HG02571 (cell line): ENCODE measurements at regions not wholly inside any gene's neighbourhood (a gene's known extent, or its start where the extent isn't known, plus 50 kb on each side); places are given as distances from the start of the nearest gene placed in this dataset.

Experiments used
- ATAC-seq: cut with Tn5 transposase; IDR thresholded peaks from one replicate; pipeline ENCODE4 v1.9.1; 2021; ENCODE audit warnings: mild to moderate bottlenecking, moderate library complexity; ENCODE audit not compliant: unreplicated experiment

DNA sequence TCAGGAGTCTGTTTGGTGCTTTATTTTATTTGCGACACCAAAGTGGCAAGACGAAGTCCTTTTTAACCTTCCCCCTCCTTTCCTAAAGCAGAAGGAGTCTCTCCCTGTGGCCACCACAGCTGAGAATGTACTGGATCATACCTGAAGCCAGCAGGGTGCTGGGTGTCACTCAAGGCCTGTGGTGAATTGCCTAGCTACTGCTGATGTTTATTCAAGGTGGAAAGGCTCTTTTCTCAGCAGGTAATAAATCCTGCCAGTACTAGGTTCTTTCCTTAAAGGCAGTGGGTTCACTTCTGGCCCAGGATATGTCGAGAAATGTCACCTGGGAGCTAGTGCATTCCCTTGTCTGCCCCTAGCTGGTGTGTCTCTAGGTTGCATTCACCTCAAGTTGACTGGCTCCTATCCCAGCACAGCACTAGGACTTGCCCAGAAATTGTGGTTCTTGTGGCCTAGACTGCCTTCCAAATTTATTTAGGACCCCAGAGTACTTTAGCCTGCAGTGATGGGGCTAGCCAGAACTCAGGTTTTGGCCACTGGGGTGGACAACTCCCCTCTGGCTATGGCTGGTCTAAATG is 60.8 kb upstream of the FAM3C start:
- no peak for ATAC-seq

DNA sequence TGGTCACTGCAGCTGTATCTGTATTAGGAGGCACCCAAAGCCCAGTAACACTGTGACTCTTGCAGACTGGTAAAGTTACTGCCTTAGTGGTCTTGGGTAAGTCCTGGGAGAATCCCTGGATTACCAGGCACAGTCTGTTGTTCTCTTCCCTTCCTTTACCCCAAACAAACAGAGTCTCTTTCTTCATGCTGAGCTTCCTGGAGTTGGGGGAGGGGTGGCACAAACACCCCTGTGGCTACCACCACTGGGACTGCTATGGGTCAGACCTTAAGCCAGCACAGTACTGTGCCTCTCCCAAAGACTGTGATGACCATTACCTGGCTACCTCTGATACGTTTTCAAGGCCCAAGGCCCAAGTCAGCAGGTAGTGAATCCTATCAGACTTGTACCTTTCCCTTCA is 59.9 kb upstream of the FAM3C start:
- no peak for ATAC-seq

DNA sequence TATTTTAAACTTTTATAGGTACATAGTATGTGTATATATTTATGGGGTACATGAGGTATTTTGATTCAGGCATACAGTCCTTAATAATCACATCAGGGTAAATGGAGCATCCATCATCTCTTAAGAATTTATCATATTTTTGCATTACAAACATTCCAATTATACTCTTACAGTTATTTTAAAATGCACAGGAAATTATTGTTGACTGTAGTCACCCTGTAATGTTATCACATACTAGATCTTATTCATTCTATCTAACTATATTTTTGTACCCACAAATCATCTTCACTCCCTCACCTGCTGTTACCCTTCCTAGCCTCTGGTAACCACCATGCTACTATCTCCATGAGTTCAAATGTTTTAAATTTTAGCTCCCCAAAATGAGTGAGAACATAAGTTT is 56.3 kb upstream of the FAM3C start:
- no peak for ATAC-seq

DNA sequence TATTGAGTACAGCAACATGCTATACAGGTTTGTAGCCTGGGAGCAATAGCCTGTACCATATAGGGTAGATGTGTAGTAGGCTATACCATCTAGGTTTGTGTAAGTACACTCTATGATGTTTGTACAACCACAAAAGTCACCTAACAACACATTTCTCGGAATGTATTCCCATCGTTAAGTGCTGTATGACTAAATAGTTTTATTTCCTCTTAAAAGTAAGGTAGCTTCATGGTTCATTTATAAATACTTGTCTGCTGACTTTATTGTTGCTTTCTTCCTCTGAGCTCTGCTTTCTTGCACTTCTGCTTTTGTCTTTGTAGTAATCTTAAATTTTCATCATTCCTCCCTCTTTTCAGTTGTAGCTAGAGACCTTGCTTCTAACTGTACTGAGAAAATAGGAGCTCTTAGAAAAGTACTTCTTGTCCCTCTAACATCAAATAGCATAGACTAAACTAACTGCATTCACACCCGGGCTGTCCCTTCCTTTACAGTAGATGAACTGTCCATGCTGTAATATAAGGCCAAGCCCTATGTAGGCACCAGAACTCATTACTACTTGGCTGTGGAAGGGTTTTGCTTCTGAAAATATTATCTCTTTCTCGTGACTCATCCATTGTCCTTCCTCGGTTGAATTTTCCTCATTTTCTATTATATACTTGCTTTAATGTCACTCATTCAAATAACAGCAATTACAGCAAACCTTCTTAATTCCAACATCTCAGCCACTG is 55.4 kb upstream of the FAM3C start:
- ATAC-seq, result no peak

DNA sequence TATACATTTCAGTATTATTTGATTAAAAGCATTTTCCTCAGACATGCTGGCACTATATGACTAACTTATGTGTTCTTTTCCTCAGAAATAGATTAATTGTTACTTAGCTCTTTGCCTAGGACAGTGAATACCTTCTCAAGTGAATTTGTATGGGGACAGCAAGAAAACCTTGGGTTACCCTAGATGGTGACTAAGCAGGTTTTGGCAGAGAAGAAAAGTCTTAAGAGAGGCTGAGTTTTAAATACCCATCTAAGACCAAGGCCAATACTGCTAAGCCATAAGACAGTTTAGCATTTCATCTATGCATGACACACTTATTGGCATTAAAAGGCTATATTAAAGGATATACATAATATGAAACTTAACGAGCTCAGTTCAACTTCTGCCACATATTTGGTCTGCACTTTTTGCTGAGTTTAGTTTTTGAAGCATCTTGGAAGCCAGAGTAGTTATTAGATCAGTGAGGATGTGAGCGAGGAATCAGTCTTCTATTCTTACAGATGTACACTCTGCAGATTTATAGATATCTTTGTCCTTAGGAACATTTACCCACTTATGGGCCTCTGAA is 54.6 kb upstream of the FAM3C start:
- no peak for ATAC-seq

DNA sequence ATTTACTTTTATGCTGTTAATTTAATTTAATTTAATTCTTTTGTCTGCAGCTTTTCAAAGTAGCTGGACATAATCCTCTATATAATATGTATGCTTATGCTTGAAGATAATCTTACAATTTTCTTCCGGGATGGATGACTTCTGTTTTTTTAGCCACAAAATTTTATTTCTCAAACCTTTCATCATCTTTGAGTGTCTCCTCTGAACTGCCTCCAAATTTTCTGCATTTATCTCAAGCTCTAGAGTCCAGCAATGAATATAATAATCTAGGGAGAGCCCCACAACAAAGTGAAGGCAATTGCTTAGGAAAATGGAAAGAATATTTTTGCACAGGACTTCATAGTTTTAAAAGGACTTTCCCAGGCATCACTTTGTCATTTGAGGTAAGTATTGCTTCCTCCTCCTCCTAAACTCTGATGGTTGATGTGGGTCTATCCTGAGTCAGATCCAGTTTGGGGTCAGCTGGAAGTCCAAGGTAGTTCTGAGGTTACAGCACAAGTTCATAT is 53.7 kb upstream of the FAM3C start:
- no peak for ATAC-seq

DNA sequence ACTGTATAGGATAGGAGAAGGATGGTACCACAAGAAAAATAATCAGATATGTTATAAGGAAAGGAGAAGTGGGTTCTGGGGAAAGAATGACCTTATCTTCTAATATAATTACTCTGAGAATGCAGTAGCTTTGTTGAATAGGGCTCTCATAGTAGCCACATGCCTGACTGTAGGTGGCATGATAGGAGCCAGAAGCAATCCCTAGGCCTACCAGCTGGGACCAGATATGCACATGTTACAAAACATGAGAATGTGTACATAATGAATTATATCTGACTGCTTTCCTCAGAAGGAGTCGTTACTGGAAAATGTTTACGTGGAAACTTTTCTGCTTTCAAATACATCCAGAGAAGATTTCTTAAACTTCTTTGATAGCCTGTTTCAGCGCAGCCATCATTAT is 53.2 kb upstream of the FAM3C start:
- ATAC-seq, result no peak

DNA sequence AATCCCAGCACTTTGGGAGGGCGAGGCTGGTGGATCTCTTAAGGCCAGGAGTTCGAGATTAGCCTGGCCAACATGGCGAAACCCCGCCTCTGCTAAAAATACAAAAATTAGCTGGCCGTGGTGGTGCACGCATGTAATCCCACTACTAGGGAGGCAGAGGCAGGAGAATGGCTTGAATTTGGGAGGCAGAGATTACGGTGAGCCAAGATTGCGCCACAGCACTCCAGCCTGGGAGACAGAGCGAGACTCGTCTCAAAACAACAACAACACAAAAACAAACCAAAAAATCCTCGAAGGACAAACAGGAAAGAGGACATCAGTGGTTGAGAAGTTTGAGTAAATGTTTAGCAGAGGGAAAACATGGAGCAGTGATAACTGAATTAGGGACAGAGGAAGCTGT is 52.3 kb upstream of the FAM3C start:
- no peak for ATAC-seq

DNA sequence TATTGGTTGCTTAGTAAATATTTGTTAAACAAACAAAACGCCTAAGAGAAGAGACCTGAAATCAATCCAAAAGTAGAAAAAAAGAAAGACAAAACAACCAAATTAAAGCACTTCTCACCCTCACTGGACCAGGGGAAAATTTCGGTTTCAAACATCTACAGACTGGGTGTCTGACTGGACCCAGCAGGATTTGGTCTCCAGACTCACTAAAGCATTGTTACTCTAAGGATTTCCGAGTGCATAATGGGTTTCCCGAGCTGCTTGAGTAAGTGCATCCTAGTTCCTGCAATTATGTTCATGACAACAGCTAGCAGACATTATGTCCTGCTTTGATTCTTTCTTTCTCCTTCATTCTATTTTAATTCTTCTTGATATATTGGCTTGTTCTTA is 51.8 kb upstream of the FAM3C start:
- no peak for ATAC-seq

DNA sequence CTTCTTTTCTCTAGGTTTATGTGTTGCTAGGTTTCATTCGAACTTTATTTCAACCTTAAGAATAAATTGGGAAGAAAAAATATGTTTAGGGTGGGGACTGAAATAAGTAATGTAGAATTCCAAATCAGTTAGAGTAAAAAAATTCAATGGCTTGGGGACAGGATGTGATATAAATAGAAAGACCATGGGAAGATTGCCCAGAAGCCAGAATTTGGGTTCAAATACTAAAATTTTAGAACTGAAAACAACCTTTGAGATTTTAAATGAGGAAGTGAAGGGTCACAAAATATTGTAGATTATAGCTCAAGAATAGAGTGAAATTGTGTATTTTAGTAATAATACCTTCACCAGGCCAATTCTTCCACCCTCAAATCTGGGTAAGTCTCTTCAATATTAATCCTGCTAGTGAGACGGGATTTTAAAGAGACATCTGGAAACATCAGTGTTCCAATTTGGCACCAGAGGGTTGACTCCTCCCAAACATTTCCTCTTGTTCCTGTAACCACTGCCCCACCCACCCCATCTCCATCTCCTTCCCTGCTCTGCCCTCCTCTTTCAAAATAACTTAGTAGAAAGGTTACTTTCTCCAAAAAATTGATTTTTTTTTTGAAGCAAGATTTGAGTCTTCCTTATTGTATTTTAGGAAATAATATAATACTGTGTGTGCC is 51.3 kb upstream of the FAM3C start:
- ATAC-seq, result no peak

DNA sequence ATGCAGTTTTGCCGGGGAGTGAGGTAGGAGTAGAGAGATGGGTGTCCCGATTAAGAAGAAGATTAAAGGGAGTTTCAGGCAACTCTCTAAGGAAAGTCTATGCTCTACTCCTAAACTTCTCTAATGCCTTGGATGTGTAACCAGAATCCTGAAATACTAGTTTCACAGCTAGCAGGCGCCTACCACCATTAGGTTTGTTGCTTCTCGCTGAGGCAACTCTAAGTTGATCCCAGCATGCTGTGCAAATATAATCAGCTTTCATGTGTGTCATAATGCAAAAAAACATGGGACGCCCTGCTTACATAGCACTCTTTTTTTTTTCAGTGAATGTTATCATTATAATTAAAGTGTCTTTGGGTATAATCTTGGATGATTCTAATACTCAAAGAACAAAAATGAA is 50.4 kb upstream of the FAM3C start:
- no peak for ATAC-seq
